GM21528 (cell line): ENCODE measurements at regions not wholly inside any gene's neighbourhood (a gene's known extent, or its start where the extent isn't known, plus 50 kb on each side); places are given as distances from the start of the nearest gene placed in this dataset.
"Not testable (repeated sequence)": the region's sequence is repeated elsewhere in the genome, so short reads cannot be mapped to it uniquely, and the experiment has no call there.

ENCODE experiments used
- ATAC-seq: cut with Tn5 transposase; IDR thresholded peaks from one replicate; pipeline ENCODE4 v1.9.1; 2021; ENCODE audit warnings: mild to moderate bottlenecking, moderate library complexity; ENCODE audit not compliant: unreplicated experiment, low FRiP score

DNA sequence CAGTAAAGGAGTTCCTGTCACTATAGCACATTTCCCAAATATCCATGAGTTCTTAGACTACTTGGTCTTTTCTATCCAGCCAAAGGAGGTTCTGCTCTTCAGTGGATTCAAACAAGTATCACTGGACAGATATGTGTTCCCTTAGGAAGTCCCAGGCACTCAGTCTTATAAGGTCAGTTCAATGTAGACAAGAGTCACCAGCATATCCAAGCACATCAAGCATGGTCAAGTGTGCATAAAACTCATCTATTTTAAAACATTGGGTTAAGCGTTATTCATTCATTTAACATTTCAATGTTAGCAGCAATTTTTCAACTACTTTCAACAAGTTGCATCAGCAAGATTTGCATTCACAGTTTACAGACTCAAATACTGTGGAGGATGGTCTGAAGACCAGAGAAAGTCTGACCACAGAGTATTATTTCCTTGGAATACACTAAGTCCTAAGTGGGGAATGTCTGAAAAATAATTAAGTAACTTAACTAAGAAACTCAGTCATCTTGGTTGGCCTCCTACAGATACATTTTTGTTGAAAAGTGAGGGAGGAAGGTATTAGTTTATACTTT lies 630.5 kb upstream of the IGFBP7 start:
- no peak for ATAC-seq

DNA sequence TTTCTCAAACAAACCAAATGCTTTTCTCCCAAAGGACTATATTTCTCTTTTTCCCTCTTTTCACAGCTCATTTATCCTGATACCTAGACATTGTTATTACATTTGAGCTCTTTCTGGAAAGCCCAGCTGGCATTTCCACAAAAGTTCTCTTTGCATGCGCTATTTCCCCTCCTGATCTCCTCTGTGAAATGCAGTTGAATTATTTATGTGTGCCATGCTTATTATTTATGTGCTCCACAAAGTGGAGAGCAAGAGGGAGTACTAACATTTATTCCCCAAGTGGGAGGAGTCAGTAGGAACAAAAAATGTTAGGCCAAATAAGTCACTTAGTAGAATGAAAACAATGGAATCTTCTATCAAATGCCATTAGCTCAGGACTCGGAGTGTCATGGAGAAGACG lies 626.6 kb upstream of the IGFBP7 start:
- ATAC-seq: no peak

GRCh38 chr4:57734104-57734670 lies 624.0 kb upstream of the IGFBP7 start:
- ATAC-seq: no peak

DNA sequence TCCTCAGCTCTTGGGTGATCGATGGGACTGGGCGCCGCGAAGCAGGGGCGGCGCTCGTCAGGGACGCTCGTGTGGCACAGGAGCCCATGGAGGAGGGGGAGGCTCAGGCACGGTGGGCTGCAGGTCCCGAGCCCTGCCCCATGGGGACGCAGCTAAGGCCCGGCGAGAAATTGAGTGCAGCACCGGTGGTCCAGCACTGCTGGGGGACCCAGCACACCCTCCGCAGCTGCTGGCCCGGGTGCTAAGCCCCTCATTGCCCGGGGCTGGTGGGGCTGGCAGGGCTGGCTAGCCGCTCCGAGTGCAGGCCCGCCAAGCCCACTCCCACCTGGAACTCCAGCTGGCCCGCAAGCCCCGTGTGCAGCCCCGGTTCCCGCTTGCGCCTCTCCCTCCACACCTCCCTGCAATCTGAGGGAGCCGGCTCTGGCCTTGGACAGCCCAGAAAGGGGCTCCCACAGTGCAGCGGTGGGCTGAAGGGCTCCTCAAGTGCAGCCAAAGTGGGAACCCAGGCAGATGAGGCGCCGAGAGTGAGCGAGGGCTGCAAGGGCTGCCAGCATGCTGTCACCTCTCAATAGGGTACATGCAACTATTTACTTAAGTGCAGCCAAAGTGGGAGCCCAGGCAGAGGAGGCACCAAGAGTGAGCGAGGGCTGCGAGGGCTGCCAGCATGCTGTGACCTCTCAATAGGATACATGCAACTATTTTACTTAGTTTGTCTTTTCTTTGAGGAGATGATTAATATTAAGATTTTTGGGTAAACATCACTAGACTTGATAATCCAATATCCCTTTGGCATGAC lies 619.8 kb upstream of the IGFBP7 start:
- ATAC-seq: not testable (repeated sequence)

- ATAC-seq: no peak
Measured at GRCh38 chr4:57726154-57726553, 616.0 kb upstream of the IGFBP7 start.

GRCh38 chr4:57719456-57719855 lies 609.3 kb upstream of the IGFBP7 start:
- ATAC-seq: no peak

DNA sequence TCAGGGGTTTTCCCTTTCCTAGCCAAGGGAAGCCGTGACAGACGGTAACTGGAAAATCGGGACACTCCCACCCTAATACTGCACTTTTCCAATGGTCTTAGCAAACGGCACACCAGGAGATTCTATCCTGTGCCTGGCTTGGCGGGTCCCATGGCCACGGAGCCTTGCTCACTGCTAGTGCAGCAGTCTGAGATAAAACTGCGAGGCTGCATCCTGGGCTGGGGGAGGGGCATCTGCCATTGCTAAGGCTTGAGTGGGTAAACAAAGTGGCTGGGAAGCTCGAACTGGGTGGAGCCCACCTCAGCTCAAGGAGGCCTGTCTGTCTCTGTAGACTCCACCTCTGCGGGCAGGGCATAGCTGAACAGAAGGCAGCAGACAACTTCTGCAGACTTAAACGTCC lies 604.1 kb upstream of the IGFBP7 start:
- not testable (repeated sequence) for ATAC-seq

GRCh38 chr4:57710053-57710452 lies 599.9 kb upstream of the IGFBP7 start:
- ATAC-seq: no peak

GRCh38 chr4:57691370-57691769 lies 581.2 kb upstream of the IGFBP7 start:
- no peak for ATAC-seq

- ATAC-seq: no peak
Measured at GRCh38 chr4:57689693-57690205, 579.6 kb upstream of the IGFBP7 start.

DNA sequence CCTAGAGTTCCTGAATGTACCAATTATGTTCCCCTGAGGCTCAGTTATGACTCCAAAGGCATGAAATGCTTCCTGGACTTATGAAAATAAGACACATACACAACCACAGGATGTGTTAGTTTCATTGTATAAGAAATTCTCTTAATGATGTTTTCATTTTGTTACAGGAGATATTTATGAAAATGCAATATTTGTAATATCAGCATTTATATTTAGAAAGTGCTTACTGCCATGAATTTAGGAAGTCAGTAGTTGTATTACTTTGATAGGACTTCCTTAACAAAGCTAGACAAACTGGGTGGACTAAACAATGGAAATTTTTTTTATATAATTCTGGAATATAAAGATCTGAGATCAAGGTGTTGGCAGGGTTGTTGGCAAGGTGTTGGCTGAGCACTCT lies 572.1 kb upstream of the IGFBP7 start:
- no peak for ATAC-seq

GRCh38 chr4:57679969-57680368 lies 569.8 kb upstream of the IGFBP7 start:
- ATAC-seq: no peak

- no peak for ATAC-seq
Measured at GRCh38 chr4:57676394-57676793, 566.2 kb upstream of the IGFBP7 start.

DNA sequence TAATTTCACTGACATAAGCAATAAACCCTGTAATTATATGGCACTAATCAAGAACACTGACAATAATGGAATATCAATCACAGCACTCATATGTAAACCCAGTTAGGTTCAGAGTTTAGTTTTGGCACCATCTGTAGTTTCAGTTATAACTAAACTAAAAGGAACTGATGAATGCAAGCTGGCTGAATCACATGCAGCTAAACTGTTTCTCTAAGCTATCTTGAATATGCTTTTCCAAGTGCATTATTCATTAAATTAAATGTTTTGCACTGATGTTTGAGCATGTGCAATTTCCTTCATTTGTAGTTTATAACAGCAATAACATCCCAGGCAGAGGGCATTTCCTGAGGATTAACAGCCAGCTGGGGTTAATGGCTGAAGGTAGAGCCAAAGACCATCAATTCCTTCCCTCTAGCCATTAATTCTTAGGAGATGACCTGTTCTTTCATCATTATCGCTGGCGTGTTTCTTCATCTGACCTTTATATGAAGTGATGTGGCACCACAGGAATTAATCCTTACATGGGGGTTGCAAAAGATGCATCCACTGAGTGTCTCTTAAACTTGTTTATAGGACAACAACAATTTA lies 562.8 kb upstream of the IGFBP7 start:
- no peak for ATAC-seq

- no peak for ATAC-seq
Measured at GRCh38 chr4:57668621-57669020, 558.4 kb upstream of the IGFBP7 start.

- ATAC-seq: no peak
Measured at GRCh38 chr4:57665806-57666205, 555.6 kb upstream of the IGFBP7 start.

DNA sequence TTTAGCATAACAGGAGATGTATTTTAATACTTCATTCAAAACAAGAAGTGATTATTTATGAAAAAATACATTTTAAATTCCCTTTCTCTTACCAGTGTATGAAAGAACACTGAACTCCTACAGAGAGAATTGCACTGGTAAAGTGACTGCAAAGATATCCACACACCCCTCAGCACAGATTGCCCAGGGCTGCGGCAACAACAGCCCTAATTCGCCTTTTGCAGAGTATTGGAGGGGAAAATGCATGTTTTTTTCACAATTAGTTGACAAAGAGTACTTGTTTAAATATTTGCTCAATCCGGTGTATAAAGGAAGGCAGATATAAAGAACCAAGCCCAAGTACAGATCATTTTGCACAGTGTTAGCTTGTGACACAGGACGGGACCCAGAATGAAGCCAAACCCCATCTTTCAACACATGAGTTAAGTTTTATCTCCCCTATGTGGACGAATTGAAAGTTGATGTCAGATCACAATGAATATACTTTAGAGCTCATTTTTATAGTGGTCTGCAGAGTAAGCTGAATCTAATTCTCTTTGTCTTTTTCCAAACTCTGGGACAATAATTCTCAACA lies 551.4 kb upstream of the IGFBP7 start:
- no peak for ATAC-seq

DNA sequence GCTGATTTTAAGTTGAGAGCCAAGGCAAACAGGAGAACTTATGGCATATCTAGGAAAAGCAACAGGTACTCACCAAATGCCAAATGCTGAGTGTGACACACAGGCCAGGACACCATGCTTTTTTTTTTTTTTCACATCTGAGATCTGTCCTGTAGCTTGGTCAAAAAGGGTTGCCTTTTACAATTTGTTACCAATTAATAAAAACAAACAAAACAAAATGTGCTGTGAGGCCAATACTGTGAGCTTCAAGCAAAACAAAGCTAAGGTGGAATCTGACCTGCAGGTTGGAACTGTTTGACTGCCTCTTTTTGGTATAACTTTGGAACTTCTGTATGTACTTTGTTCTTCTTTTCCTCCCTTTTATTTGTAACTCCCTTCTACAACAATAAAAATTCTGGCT lies 548.5 kb upstream of the IGFBP7 start:
- ATAC-seq: no peak

GRCh38 chr4:57658188-57658587 lies 548.0 kb upstream of the IGFBP7 start:
- ATAC-seq: no peak

DNA sequence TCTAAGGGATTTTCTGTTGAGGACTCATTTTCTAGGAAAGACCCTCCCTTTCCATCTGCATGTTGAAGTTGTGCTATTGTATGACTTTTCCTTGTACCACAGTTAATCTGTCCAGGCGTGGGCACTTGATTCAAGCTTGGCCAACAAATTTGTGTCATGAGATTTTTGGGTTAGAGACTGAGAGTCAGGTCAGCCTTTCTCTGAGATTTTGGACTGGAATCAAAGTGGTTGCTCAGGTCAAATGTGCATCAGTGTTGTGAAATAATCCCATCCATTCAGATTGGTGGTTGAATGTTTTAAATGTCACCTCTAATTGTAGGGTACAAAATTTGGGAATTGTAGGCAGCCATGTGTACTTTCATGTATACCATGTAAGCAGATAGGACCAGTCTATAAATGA lies 545.2 kb upstream of the IGFBP7 start:
- no peak for ATAC-seq

DNA sequence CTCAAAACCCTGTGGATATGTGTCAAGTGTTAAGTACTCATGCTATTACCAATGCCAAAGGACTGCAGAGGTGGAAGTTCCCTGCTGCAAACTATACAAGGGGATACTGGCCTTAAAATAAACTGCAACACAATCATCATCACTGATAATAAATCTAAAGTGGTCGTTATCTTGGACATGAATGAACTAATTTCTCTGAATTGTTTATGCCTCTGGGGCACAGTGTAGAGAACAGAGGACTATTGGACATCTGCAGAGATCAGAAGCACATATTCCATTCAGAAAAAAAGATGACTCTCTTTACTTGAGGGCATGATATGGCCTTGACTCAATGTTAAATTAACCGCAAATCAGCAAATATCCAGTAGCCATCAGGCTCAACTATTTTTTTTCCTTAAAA lies 542.6 kb upstream of the IGFBP7 start:
- ATAC-seq: no peak
